KMS-11 (cell line): ENCODE measurements at regions not wholly inside any gene's neighbourhood (a gene's known extent, or its start where the extent isn't known, plus 50 kb on each side); places are given as distances from the start of the nearest gene placed in this dataset.

Experiments
- H2AFZ ChIP-seq: fragments of 200-600 bp; sonication (generic); 2 replicates; pipeline ENCODE4 v1.6.1; 2016; ENCODE audit warnings: antibody characterized with exemption, mixed run types, low read depth
- H3K27ac ChIP-seq: fragments of 200-600 bp; sonication (generic); 2 replicates; pipeline ENCODE4 v1.6.1; 2016; ENCODE audit warnings: mild to moderate bottlenecking, mixed run types
- H3K27me3 ChIP-seq: fragments of 200-600 bp; sonication (generic); 2 replicates; pipeline ENCODE4 v1.6.1; 2017; ENCODE audit warnings: mild to moderate bottlenecking, low read depth, mixed run types, moderate library complexity; ENCODE audit not compliant: insufficient read depth
- H3K36me3 ChIP-seq: fragments of 200-600 bp; sonication (generic); 2 replicates; pipeline ENCODE4 v1.6.1; 2017; ENCODE audit warnings: mild to moderate bottlenecking, mixed run types; ENCODE audit not compliant: insufficient read depth
- H3K4me1 ChIP-seq: fragments of 200-600 bp; sonication (generic); 2 replicates; pipeline ENCODE4 v1.6.1; 2016; ENCODE audit warnings: mild to moderate bottlenecking, low read depth, mixed run types; ENCODE audit not compliant: poor library complexity, severe bottlenecking
- H3K4me2 ChIP-seq: fragments of 200-600 bp; sonication (generic); 2 replicates; pipeline ENCODE4 v1.7.0; 2016; ENCODE audit warnings: mild to moderate bottlenecking, mixed run types
- H3K4me3 ChIP-seq: fragments of 200-600 bp; sonication (generic); IDR thresholded peaks from 2 replicates; pipeline ENCODE4 v1.6.1; 2017; ENCODE audit warnings: low read depth, low read length, mixed read lengths; ENCODE audit not compliant: insufficient read depth
- H3K79me2 ChIP-seq: fragments of 200-600 bp; sonication (generic); 2 replicates; pipeline ENCODE4 v1.6.1; 2016; ENCODE audit warnings: low read depth, mixed run types; ENCODE audit not compliant: insufficient read depth
- H3K9ac ChIP-seq: fragments of 200-600 bp; sonication (generic); 2 replicates; pipeline ENCODE4 v1.6.1; 2016; ENCODE audit warnings: mild to moderate bottlenecking, mixed run types
- H4K20me1 ChIP-seq: fragments of 200-600 bp; sonication (generic); 2 replicates; pipeline ENCODE4 v1.6.1; 2016; ENCODE audit warnings: mild to moderate bottlenecking, mixed run types; ENCODE audit not compliant: insufficient read depth
- TF ChIP-seq, protein P1 (sequence below): fragments of 200-600 bp; sonication (generic); conservative IDR thresholded peaks from 2 replicates; pipeline ENCODE4 v1.6.1; 2017; ENCODE audit warnings: low read depth, mild to moderate bottlenecking, antibody characterized with exemption, low read length, moderate library complexity, mixed read lengths

- H3K9ac ChIP-seq: no peak overlapping the region
- no peak overlapping the region for H3K4me3 ChIP-seq
- H3K27ac ChIP-seq: no peak overlapping the region
- H3K4me1 ChIP-seq: no peaks in the 10 kb centered on the region
- H4K20me1 ChIP-seq: no peaks in the 10 kb centered on the region
- TF ChIP-seq, protein P1, sequence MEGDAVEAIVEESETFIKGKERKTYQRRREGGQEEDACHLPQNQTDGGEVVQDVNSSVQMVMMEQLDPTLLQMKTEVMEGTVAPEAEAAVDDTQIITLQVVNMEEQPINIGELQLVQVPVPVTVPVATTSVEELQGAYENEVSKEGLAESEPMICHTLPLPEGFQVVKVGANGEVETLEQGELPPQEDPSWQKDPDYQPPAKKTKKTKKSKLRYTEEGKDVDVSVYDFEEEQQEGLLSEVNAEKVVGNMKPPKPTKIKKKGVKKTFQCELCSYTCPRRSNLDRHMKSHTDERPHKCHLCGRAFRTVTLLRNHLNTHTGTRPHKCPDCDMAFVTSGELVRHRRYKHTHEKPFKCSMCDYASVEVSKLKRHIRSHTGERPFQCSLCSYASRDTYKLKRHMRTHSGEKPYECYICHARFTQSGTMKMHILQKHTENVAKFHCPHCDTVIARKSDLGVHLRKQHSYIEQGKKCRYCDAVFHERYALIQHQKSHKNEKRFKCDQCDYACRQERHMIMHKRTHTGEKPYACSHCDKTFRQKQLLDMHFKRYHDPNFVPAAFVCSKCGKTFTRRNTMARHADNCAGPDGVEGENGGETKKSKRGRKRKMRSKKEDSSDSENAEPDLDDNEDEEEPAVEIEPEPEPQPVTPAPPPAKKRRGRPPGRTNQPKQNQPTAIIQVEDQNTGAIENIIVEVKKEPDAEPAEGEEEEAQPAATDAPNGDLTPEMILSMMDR: no peak
- no peak overlapping the region for H2AFZ ChIP-seq
- no peaks in the 10 kb centered on the region for H3K27me3 ChIP-seq
- H3K79me2 ChIP-seq: no peaks in the 10 kb centered on the region
- H3K36me3 ChIP-seq: no peaks in the 10 kb centered on the region
- H3K4me2 ChIP-seq: no peak overlapping the region
These were observed 1183.2 kb downstream of the CDH11 start for GRCh38 chr16:63938661-63939060.

DNA sequence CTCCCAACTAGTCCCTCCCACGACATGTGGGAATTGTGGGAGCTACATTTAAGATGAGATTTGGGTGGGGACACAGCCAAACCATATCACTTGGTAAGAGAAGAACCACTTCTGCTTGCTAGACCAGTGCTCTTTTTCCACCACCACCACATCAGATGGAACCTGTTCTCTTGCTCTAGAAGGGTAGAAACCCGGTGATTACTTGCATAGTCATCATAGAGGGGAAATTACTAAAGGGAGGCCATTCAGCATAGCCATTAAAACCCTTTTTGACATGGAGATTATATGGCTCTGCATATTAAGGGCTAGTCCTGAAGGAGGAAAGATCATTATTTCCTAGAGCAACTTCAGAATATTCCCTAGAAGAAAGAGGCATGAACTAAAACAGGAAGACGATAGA is 1188.0 kb downstream of the CDH11 start:
- Histone ChIP-seq H2AFZ (no peak overlapping the region), H3K79me2 (no peaks in the 10 kb centered on the region), H3K27ac (no peak overlapping the region), H3K36me3 (no peaks in the 10 kb centered on the region), H3K27me3 (no peaks in the 10 kb centered on the region), H3K4me2 (no peak overlapping the region), H3K4me1 (no peaks in the 10 kb centered on the region), H3K9ac (no peak overlapping the region), H4K20me1 (no peaks in the 10 kb centered on the region), H3K4me3 (no peak overlapping the region)
- TF ChIP-seq, protein P1: no peak

- Histone ChIP-seq H3K4me1 (no peaks in the 10 kb centered on the region), H3K36me3 (no peaks in the 10 kb centered on the region), H3K4me3 (no peak overlapping the region), H3K27me3 (no peaks in the 10 kb centered on the region), H2AFZ (no peak overlapping the region), H3K79me2 (no peaks in the 10 kb centered on the region), H3K9ac (no peak overlapping the region), H3K4me2 (no peak overlapping the region), H4K20me1 (no peaks in the 10 kb centered on the region), H3K27ac (no peak overlapping the region)
- TF ChIP-seq, protein P1: no peak
These were observed 1193.4 kb downstream of the CDH11 start for GRCh38 chr16:63928421-63928820.

GRCh38 chr16:63925221-63925620 is 1196.6 kb downstream of the CDH11 start:
- Histone ChIP-seq H3K4me2 (no peak overlapping the region), H3K36me3 (no peaks in the 10 kb centered on the region), H3K4me3 (no peak overlapping the region), H3K4me1 (no peaks in the 10 kb centered on the region), H3K9ac (no peak overlapping the region), H3K27ac (no peak overlapping the region), H3K79me2 (no peaks in the 10 kb centered on the region), H4K20me1 (no peaks in the 10 kb centered on the region), H3K27me3 (no peaks in the 10 kb centered on the region), H2AFZ (no peak overlapping the region)
- TF ChIP-seq, protein P1: no peak
